Fibroblast of pulmonary artery (primary cell): ENCODE measurements at regions not wholly inside any gene's neighbourhood (a gene's known extent, or its start where the extent isn't known, plus 50 kb on each side); places are given as distances from the start of the nearest gene placed in this dataset.
"Not testable (repeated sequence)": the region's sequence is repeated elsewhere in the genome, so short reads cannot be mapped to it uniquely, and the experiment has no call there.

ENCODE experiments used
- DNase-seq: peaks from one replicate; pipeline ENCODE4 v3.0.0-alpha.2; 2010; ENCODE audit warnings: low read depth
- H3K4me3 ChIP-seq: replicated peaks from 2 replicates; pipeline ENCODE4 v1.5.1; 2011; ENCODE audit warnings: low read depth, mild to moderate bottlenecking, control low read depth, low read length, moderate library complexity
- CTCF ChIP-seq: IDR thresholded peaks from 2 replicates; pipeline ENCODE4 v1.5.1; 2011; ENCODE audit warnings: mild to moderate bottlenecking, control low read depth, low read length, inconsistent platforms; ENCODE audit errors: missing control alignments

GRCh38 chr1:111063595-111063994 is 76.3 kb downstream of the DRAM2 start:
- TF ChIP-seq CTCF, result no peak
- DNase-seq, result no peak
- H3K4me3 ChIP-seq, result no peak overlapping the region

GRCh38 chr1:111062624-111063023 is 77.3 kb downstream of the DRAM2 start:
- no peak overlapping the region for H3K4me3 ChIP-seq
- no peak for DNase-seq
- TF ChIP-seq CTCF, result no peak

GRCh38 chr1:111062081-111062480 is 77.8 kb downstream of the DRAM2 start:
- no peak overlapping the region for H3K4me3 ChIP-seq
- TF ChIP-seq CTCF, result no peak
- DNase-seq, result no peak

- no peak for TF ChIP-seq CTCF
- DNase-seq, result no peak
- H3K4me3 ChIP-seq, result no peak overlapping the region
Observed at GRCh38 chr1:111054656-111055055, 85.2 kb downstream of the DRAM2 start.

- no peak for TF ChIP-seq CTCF
- DNase-seq, result peak; percentile 22
- no peak overlapping the region for H3K4me3 ChIP-seq
Observed at GRCh38 chr1:111052246-111052645, 87.6 kb downstream of the DRAM2 start.

- not testable (repeated sequence) for DNase-seq, H3K4me3 ChIP-seq
Observed at GRCh38 chr1:111048253-111048652, 84.5 kb upstream of the LRIF1 start.

GRCh38 chr1:111045033-111045722 is 81.5 kb upstream of the LRIF1 start:
- peak; percentile 11 for DNase-seq
- H3K4me3 ChIP-seq, result no peak overlapping the region
- no peak for TF ChIP-seq CTCF
